HEK293 (cell line): ENCODE measurements at regions not wholly inside any gene's neighbourhood (a gene's known extent, or its start where the extent isn't known, plus 50 kb on each side); places are given as distances from the start of the nearest gene placed in this dataset.

ENCODE experiments used
- CTCF ChIA-PET: fragments of 350-600 bp; formaldehyde crosslinking; extraction: SDS; loops from one replicate; lab custom pipeline; 2021; ENCODE audit warnings: antibody characterized with exemption; lab: Yijun Ruan, JAX
- POLR2A ChIA-PET: fragments of 300-600 bp; formaldehyde crosslinking; extraction: SDS; loops from one replicate; lab custom pipeline; 2020; ENCODE audit warnings: antibody characterized with exemption, inconsistent platforms; lab: Yijun Ruan, JAX
- H3K27ac ChIP-seq: fragments of 200-500 bp; sonication (Bioruptor generic); 2 replicates; pipeline ENCODE4 v1.5.1; 2014; ENCODE audit warnings: low read depth, low read length, control low read depth, inconsistent platforms; ENCODE audit errors: extremely low read depth
- H3K36me3 ChIP-seq, 2 experiments: fragments of 200-500 bp in 1 of 2; sonication (Bioruptor generic) in 1 of 2; 1 replicate in 1 of 2; 2 replicates in 1 of 2; pipeline ENCODE4 v1.5.1; 2014 to 2017; ENCODE audit warnings: inconsistent platforms in 2 of 2, low read length in 2 of 2; ENCODE audit not compliant: control insufficient read depth in 2 of 2, insufficient read depth in 1 of 2
- H3K4me1 ChIP-seq: fragments of 200-500 bp; sonication (Bioruptor generic); 2 replicates; pipeline ENCODE4 v1.5.1; 2014; ENCODE audit warnings: mild to moderate bottlenecking, low read length, inconsistent platforms; ENCODE audit not compliant: control insufficient read depth, insufficient read depth
- H3K4me3 ChIP-seq: 2 replicates; pipeline ENCODE4 v1.5.1; 2011; ENCODE audit warnings: low read depth, mild to moderate bottlenecking, control low read depth, low read length, moderate library complexity
- H3K9me3 ChIP-seq: fragments of 200-500 bp; sonication (Bioruptor generic); 2 replicates; pipeline ENCODE4 v1.5.1; 2014; ENCODE audit warnings: low read depth, low read length, inconsistent platforms; ENCODE audit not compliant: control insufficient read depth, insufficient read depth
- BCL11B ChIP-seq: fragments of 450-650 bp; formaldehyde crosslinking; IDR thresholded peaks from 2 replicates; pipeline ENCODE4 v1.5.1; 2016; ENCODE audit warnings: low read depth, missing biosample characterization, missing genetic modification characterization
- CTCF ChIP-seq: fragments of 450-650 bp; formaldehyde crosslinking; IDR thresholded peaks from 2 replicates; pipeline ENCODE4 v1.5.1; 2016; ENCODE audit warnings: missing biosample characterization, missing genetic modification characterization
- GLIS2 ChIP-seq: fragments of 450-650 bp; formaldehyde crosslinking; IDR thresholded peaks from 2 replicates; pipeline ENCODE4 v1.5.1; 2016; ENCODE audit warnings: missing biosample characterization, missing genetic modification characterization
- KLF1 ChIP-seq: fragments of 450-650 bp; formaldehyde crosslinking; IDR thresholded peaks from 2 replicates; pipeline ENCODE4 v1.5.1; 2016; ENCODE audit warnings: missing biosample characterization, missing genetic modification characterization
- KLF8 ChIP-seq: fragments of 450-650 bp; formaldehyde crosslinking; IDR thresholded peaks from 2 replicates; pipeline ENCODE4 v1.5.1; 2016; ENCODE audit warnings: missing biosample characterization, missing genetic modification characterization
- KLF9 ChIP-seq: fragments of 450-650 bp; formaldehyde crosslinking; IDR thresholded peaks from 2 replicates; pipeline ENCODE4 v1.5.1; 2016; ENCODE audit warnings: missing biosample characterization, missing genetic modification characterization, low read depth
- MYNN ChIP-seq: fragments of 450-650 bp; formaldehyde crosslinking; IDR thresholded peaks from 2 replicates; pipeline ENCODE4 v1.5.1; 2016; ENCODE audit warnings: missing biosample characterization, missing genetic modification characterization, borderline replicate concordance
- MZF1 ChIP-seq: fragments of 450-650 bp; formaldehyde crosslinking; IDR thresholded peaks from 2 replicates; pipeline ENCODE4 v1.5.1; 2017; ENCODE audit warnings: missing biosample characterization, missing genetic modification characterization, borderline replicate concordance
- PRDM10 ChIP-seq: fragments of 450-650 bp; formaldehyde crosslinking; IDR thresholded peaks from 2 replicates; pipeline ENCODE4 v1.5.1; 2016; ENCODE audit warnings: missing biosample characterization, missing genetic modification characterization
- ZBTB8A ChIP-seq: fragments of 450-650 bp; formaldehyde crosslinking; IDR thresholded peaks from 2 replicates; pipeline ENCODE4 v1.5.1; 2016; ENCODE audit warnings: missing biosample characterization, missing genetic modification characterization
- ZEB2 ChIP-seq: fragments of 450-650 bp; formaldehyde crosslinking; IDR thresholded peaks from 2 replicates; pipeline ENCODE4 v1.5.1; 2016; ENCODE audit warnings: missing biosample characterization, missing genetic modification characterization
- ZFHX2 ChIP-seq: fragments of 450-650 bp; formaldehyde crosslinking; conservative IDR thresholded peaks from 2 replicates; pipeline ENCODE4 v1.5.1; 2016; ENCODE audit warnings: missing biosample characterization, missing genetic modification characterization
- ZNF18 ChIP-seq: fragments of 450-650 bp; formaldehyde crosslinking; IDR thresholded peaks from 2 replicates; pipeline ENCODE4 v1.5.1; 2016; ENCODE audit warnings: missing biosample characterization, missing genetic modification characterization
- ZNF211 ChIP-seq: fragments of 450-650 bp; formaldehyde crosslinking; IDR thresholded peaks from 2 replicates; pipeline ENCODE4 v1.5.1; 2016; ENCODE audit warnings: low read depth, missing biosample characterization, missing genetic modification characterization
- ZNF221 ChIP-seq: fragments of 450-650 bp; formaldehyde crosslinking; IDR thresholded peaks from 2 replicates; pipeline ENCODE4 v1.5.1; 2017; ENCODE audit warnings: missing biosample characterization, missing genetic modification characterization, borderline replicate concordance
- ZNF292 ChIP-seq: fragments of 450-650 bp; formaldehyde crosslinking; IDR thresholded peaks from 2 replicates; pipeline ENCODE4 v1.5.1; 2016; ENCODE audit warnings: low read depth, missing biosample characterization, missing genetic modification characterization, borderline replicate concordance
- ZNF654 ChIP-seq: fragments of 450-650 bp; formaldehyde crosslinking; IDR thresholded peaks from 2 replicates; pipeline ENCODE4 v1.5.1; 2016; ENCODE audit warnings: low read depth, missing biosample characterization, missing genetic modification characterization
- ZNF701 ChIP-seq: fragments of 450-650 bp; formaldehyde crosslinking; IDR thresholded peaks from 2 replicates; pipeline ENCODE4 v1.5.1; 2016; ENCODE audit warnings: missing biosample characterization, missing genetic modification characterization
- ZNF747 ChIP-seq: fragments of 450-650 bp; formaldehyde crosslinking; IDR thresholded peaks from 2 replicates; pipeline ENCODE4 v1.5.1; 2016; ENCODE audit warnings: missing biosample characterization, missing genetic modification characterization
- ZSCAN23 ChIP-seq: fragments of 450-650 bp; formaldehyde crosslinking; IDR thresholded peaks from 2 replicates; pipeline ENCODE4 v1.5.1; 2016; ENCODE audit warnings: missing biosample characterization, missing genetic modification characterization

GRCh38 chr13:79861731-79862130, 380.8 kb downstream of the NDFIP2 start:
- 0 out of 2 replicates have a peak, but pooled peaks have one; percentile 39 for TF ChIP-seq KLF1 (tag by site-specific recombination)
- no peak for TF ChIP-seq BCL11B (tag by site-specific recombination)
- H3K27ac ChIP-seq, result no peak overlapping the region
- H3K9me3 ChIP-seq, result no peaks in the 10 kb centered on the region
- no peaks in the 10 kb centered on the region for H3K4me1 ChIP-seq
- ChIA-PET CTCF (interaction anchor here (0.7 kb wide), 1 partner anchor 527 kb away, joined by 4 read pairs; no protein-coding TSS in a partner anchor), POLR2A (no interaction called here)
- no peaks in the 10 kb centered on the region for H3K36me3 ChIP-seq
- H3K4me3 ChIP-seq, result no peak overlapping the region

- Histone ChIP-seq H3K9me3 (no peaks in the 10 kb centered on the region), H3K36me3 (no peaks in the 10 kb centered on the region), H3K4me1 (no peaks in the 10 kb centered on the region), H3K4me3 (no peak overlapping the region), H3K27ac (no peak overlapping the region)
- CTCF ChIA-PET, result no interaction called here
- TF ChIP-seq CTCF (tag by site-specific recombination) (no peak), ZNF747 (tag by site-specific recombination) (no peak), PRDM10 (tag by site-specific recombination) (no peak), KLF9 (no peak), GLIS2 (tag by site-specific recombination) (no peak), BCL11B (tag by site-specific recombination) (no peak), KLF8 (tag by site-specific recombination) (no peak), ZNF654 (tag by site-specific recombination) (no peak), ZNF211 (tag by site-specific recombination) (no peak), ZNF18 (no peak), ZBTB8A (tag by site-specific recombination) (no peak), ZNF221 (tag by site-specific recombination) (no peak), MZF1 (tag by site-specific recombination) (no peak), ZSCAN23 (no peak), MYNN (tag by site-specific recombination) (no peak), ZNF292 (no peak), ZFHX2 (tag by site-specific recombination) (no peak), ZNF701 (tag by site-specific recombination) (no peak), ZEB2 (tag by site-specific recombination) (no peak)
- POLR2A ChIA-PET, result no interaction called here
These were observed 379.8 kb downstream of the NDFIP2 start for GRCh38 chr13:79860791-79861190.
